GM12878 (cell line): ENCODE measurements at regions not wholly inside any gene's neighbourhood (a gene's known extent, or its start where the extent isn't known, plus 50 kb on each side); places are given as distances from the start of the nearest gene placed in this dataset.
"Not testable (repeated sequence)": the region's sequence is repeated elsewhere in the genome, so short reads cannot be mapped to it uniquely, and the experiment has no call there.

Source experiments
- ATAC-seq: fragments of 200-7000 bp; cut with Tn5 transposase; 3 replicates; pipeline ENCODE4 v1.9.1; 2020; ENCODE audit warnings: mild to moderate bottlenecking, moderate library complexity
- BruUV-seq: library from RNA; stranded (reverse); fragments of 400-500 nt; replicated peaks from 2 replicates; lab custom pipeline; 2021; lab: Mats Ljungman, UMichigan
- CTCF ChIA-PET: fragments of 300-600 bp; sonication (Branson Sonifier 250); formaldehyde crosslinking; extraction: SDS; loops from one replicate; lab custom pipeline; 2021; ENCODE audit warnings: inconsistent platforms; lab: Yijun Ruan, JAX
- POLR2A ChIA-PET: fragments of 350-600 bp; formaldehyde crosslinking; extraction: SDS; loops from one replicate; lab custom pipeline; 2021; ENCODE audit warnings: inconsistent platforms; lab: Charles Lee
- RAD21 ChIA-PET: fragments of 300-600 bp; sonication (Branson Sonifier 250); formaldehyde crosslinking; loops from one replicate; lab custom pipeline; 2023; ENCODE audit warnings: antibody characterized with exemption; ENCODE audit not compliant: unreplicated experiment; lab: Charles Lee
- SMC1A ChIA-PET: fragments of 300-600 bp; sonication (Branson Sonifier 250); formaldehyde crosslinking; loops from one replicate; lab custom pipeline; 2023; ENCODE audit not compliant: unreplicated experiment, uncharacterized antibody; lab: Charles Lee
- DNase-seq: peaks from one replicate; pipeline ENCODE4 v3.0.0-alpha.2; 2011; ENCODE audit warnings: low read depth, low spot score
- FAIRE-seq: peaks from 3 replicates; lab custom pipeline; 2011; peaks lifted over from hg19 to GRCh38; lab: Jason Lieb, UNC
- H2AFZ ChIP-seq: 2 replicates; pipeline ENCODE4 v1.6.0; 2011; ENCODE audit warnings: low read depth, low read length, control low read depth; ENCODE audit not compliant: control insufficient read depth
- H3K27ac ChIP-seq: 2 replicates; pipeline ENCODE4 v1.5.1; 2011; ENCODE audit warnings: control low read depth; ENCODE audit not compliant: control insufficient read depth, insufficient read depth
- H3K27me3 ChIP-seq, 2 experiments: replicated peaks in 1 of 2; 2 replicates each; pipeline versions ENCODE4 v1.6.0 to v1.6.1; 2011; ENCODE audit warnings: low read length in 1 of 2; ENCODE audit not compliant: control insufficient read depth in 2 of 2, insufficient read depth in 2 of 2
- H3K36me3 ChIP-seq, 2 experiments: 2 replicates each; pipeline ENCODE4 v1.5.1; 2011; ENCODE audit warnings: low read length in 1 of 2; ENCODE audit not compliant: control insufficient read depth in 2 of 2, insufficient read depth in 2 of 2
- H3K4me1 ChIP-seq: 2 replicates; pipeline ENCODE4 v1.6.1; 2011; ENCODE audit warnings: mild to moderate bottlenecking, low read length, moderate library complexity, mixed read lengths; ENCODE audit not compliant: control insufficient read depth, insufficient read depth
- H3K4me2 ChIP-seq: 2 replicates; pipeline ENCODE4 v1.6.0; 2011; ENCODE audit warnings: control low read depth; ENCODE audit not compliant: control insufficient read depth, insufficient read depth
- H3K4me3 ChIP-seq: fragments of 200-600 bp; sonication (generic); 2 replicates; pipeline ENCODE4 v1.5.1; 2016
- H3K79me2 ChIP-seq: 2 replicates; pipeline ENCODE4 v1.6.0; 2011; ENCODE audit warnings: low read length; ENCODE audit not compliant: control insufficient read depth, insufficient read depth
- H3K9ac ChIP-seq: 2 replicates; pipeline ENCODE4 v1.8.0; 2011; ENCODE audit warnings: low read length, control low read depth, mixed read lengths; ENCODE audit not compliant: control insufficient read depth, insufficient read depth
- H3K9me3 ChIP-seq: replicated peaks from 3 replicates; pipeline ENCODE4 v1.5.1; 2011; ENCODE audit warnings: mild to moderate bottlenecking, low read length; ENCODE audit not compliant: control insufficient read depth, insufficient read depth
- H4K20me1 ChIP-seq: 2 replicates; pipeline ENCODE4 v1.6.0; 2011; ENCODE audit not compliant: control insufficient read depth, insufficient read depth
- ASH2L ChIP-seq: fragments of 300-600, 200-600 bp; sonication (generic); IDR thresholded peaks from 2 replicates; pipeline ENCODE4 v1.6.1; 2017; ENCODE audit warnings: low read depth, mild to moderate bottlenecking, borderline replicate concordance
- BACH1 ChIP-seq: fragments of 450-650 bp; IDR thresholded peaks from 2 replicates; pipeline ENCODE4 v1.6.1; 2017; ENCODE audit warnings: mild to moderate bottlenecking, borderline replicate concordance
- CHD2 ChIP-seq: IDR thresholded peaks from 2 replicates; pipeline ENCODE4 v1.6.1; 2011; ENCODE audit warnings: low read depth, low read length, improper control_type of control experiment, borderline replicate concordance
- EGR1 ChIP-seq, 2 experiments: IDR thresholded peaks; 1 replicate in 1 of 2; 2 replicates in 1 of 2; pipeline ENCODE4 v1.6.1; 2011 to 2012; ENCODE audit warnings: low read depth in 2 of 2, low read length in 2 of 2, borderline replicate concordance in 1 of 2, mild to moderate bottlenecking in 1 of 2, moderate library complexity in 1 of 2
- MYC ChIP-seq: IDR thresholded peaks from 2 replicates; pipeline ENCODE4 v1.6.1; 2011; ENCODE audit warnings: mild to moderate bottlenecking, low read length, moderate library complexity, inconsistent platforms; ENCODE audit not compliant: insufficient read depth, insufficient replicate concordance, insufficient read length, severe bottlenecking
- NFIC ChIP-seq: IDR thresholded peaks from 2 replicates; pipeline ENCODE4 v1.6.1; 2012; ENCODE audit warnings: low read depth, mild to moderate bottlenecking, inconsistent platforms, low read length, moderate library complexity
- PRDM15 ChIP-seq: fragments of 450-650 bp; formaldehyde crosslinking; IDR thresholded peaks from 2 replicates; pipeline ENCODE4 v1.4.0; 2020; ENCODE audit warnings: mild to moderate bottlenecking, moderate library complexity
- RB1 ChIP-seq: fragments of 450-650 bp; formaldehyde crosslinking; IDR thresholded peaks from 2 replicates; pipeline ENCODE4 v1.6.1; 2017; ENCODE audit warnings: mild to moderate bottlenecking, borderline replicate concordance
- SREBF2 ChIP-seq: IDR thresholded peaks from 2 replicates; pipeline ENCODE4 v1.6.1; 2012; ENCODE audit warnings: mild to moderate bottlenecking, low read length
- TARDBP ChIP-seq: IDR thresholded peaks from 2 replicates; pipeline ENCODE4 v1.6.1; 2016; ENCODE audit warnings: borderline replicate concordance
- YY1 ChIP-seq: IDR thresholded peaks from 2 replicates; pipeline ENCODE4 v1.6.1; 2011; ENCODE audit warnings: low read depth, mild to moderate bottlenecking, low read length
- ZBED1 ChIP-seq: IDR thresholded peaks from 2 replicates; pipeline ENCODE4 v1.6.1; 2016; ENCODE audit warnings: borderline replicate concordance
- WGBS: methylation state at CpG from one replicate; pipeline ENCODE4 v1.1.6; 2016; ENCODE audit warnings: low lambda C conversion rate; ENCODE audit not compliant: insufficient replicate concordance, insufficient coverage; ENCODE audit errors: missing lambda C conversion rate; 5-methylcytosine and 5-hydroxymethylcytosine counted together
- in situ Hi-C: fragments of 300-500 bp; cut with MboI; formaldehyde crosslinking; loops from 9 replicates; pipeline ENCODE4 v1.14.3; 2018; ENCODE audit warnings: mixed read lengths
- intact Hi-C: fragments of 100-400 bp; cut with micrococcal nuclease; formaldehyde crosslinking; loops from one replicate; pipeline ENCODE4 v1.14.2; 2022; ENCODE audit not compliant: unreplicated experiment

GRCh38 chr2:21203976-21204375 lies 80.2 kb downstream of the TDRD15 start:
- Histone ChIP-seq H3K4me2 (no peak overlapping the region), H3K9me3 (no peaks in the 10 kb centered on the region), H3K9ac (no peak overlapping the region)
- intact Hi-C loops: no loop called here
- ATAC-seq: no peak
- no TSS peak for BruUV-seq
- CTCF ChIA-PET: no interaction called here
- TF ChIP-seq SREBF2 (no peak), BACH1 (no peak), ASH2L (no peak), PRDM15 (no peak), ZBED1 (no peak), YY1 (no peak), EGR1 (IDR thresholded peaks at IDR 0.05; ENCODE audit: borderline replicate concordance in 1 of 2, low read depth in 2 of 2, low read length in 2 of 2) (no peak), CHD2 (no peak), RB1 (no peak), TARDBP (no peak), NFIC (no peak), MYC (no peak)
- TF ChIP-seq, all 136 proteins: peak for 0
- Histone ChIP-seq H3K27ac (no peak overlapping the region), H3K36me3 (no peaks in the 10 kb centered on the region), H3K79me2 (no peaks in the 10 kb centered on the region), H2AFZ (no peak overlapping the region), H3K4me1 (no peaks in the 10 kb centered on the region), H3K27me3 (no peaks in the 10 kb centered on the region), H3K4me3 (no peak overlapping the region), H4K20me1 (no peaks in the 10 kb centered on the region)
- FAIRE-seq: no peak
- in situ Hi-C loops: no loop called here
- ChIA-PET POLR2A (no interaction called here), RAD21 (no interaction called here), SMC1A (no interaction called here)
- no peak for DNase-seq

GRCh38 chr2:21214085-21214484 lies 90.3 kb downstream of the TDRD15 start:
- DNase-seq, POLR2A ChIA-PET, H3K79me2 ChIP-seq, H3K4me1 ChIP-seq, in situ Hi-C loops, BruUV-seq, H3K9ac ChIP-seq, H3K27me3 ChIP-seq, RAD21 ChIA-PET, H4K20me1 ChIP-seq, H3K27ac ChIP-seq, intact Hi-C loops, FAIRE-seq, H2AFZ ChIP-seq, H3K9me3 ChIP-seq, CTCF ChIA-PET, H3K4me2 ChIP-seq, SMC1A ChIA-PET, H3K4me3 ChIP-seq, H3K36me3 ChIP-seq, ATAC-seq: not testable (repeated sequence)
- 51% methylated on average over 10 of the region's 10 CpGs for WGBS
